ENCODE measurements at regions not wholly inside any gene's neighbourhood (a gene's known extent, or its start where the extent isn't known, plus 50 kb on each side); places are given as distances from the start of the nearest gene placed in this dataset.

GRCh38 chr18:38421872-38422615 lies 856.4 kb upstream of the CELF4 start:
- Mint-ChIP-seq H3K27ac (no peak overlapping the region), H3K36me3 (no peaks in the 10 kb centered on the region), H3K4me1 (no peaks in the 10 kb centered on the region), H3K27me3 (ENCODE audit: low read depth in 2 of 2) (no peaks in the 10 kb centered on the region), H3K4me3 (no peak overlapping the region), H3K9me3 (peaks cover 15 to 24% of the 10 kb centered on the region in 2 donors)
- Histone ChIP-seq H3K27me3 (ENCODE audit: control insufficient read depth, insufficient read depth, low read length) (no peaks in the 10 kb centered on the region), H3K4me3 (ENCODE audit: low read length) (no peak overlapping the region), H3K9me3 (ENCODE audit: control insufficient read depth, insufficient read depth, low read length) (no peaks in the 10 kb centered on the region), H3K27ac (ENCODE audit: low read length) (no peak overlapping the region), H3K4me1 (ENCODE audit: control insufficient read depth, insufficient read depth, low read length) (no peaks in the 10 kb centered on the region), H3K36me3 (ENCODE audit: control insufficient read depth, insufficient read depth, low read length) (no peaks in the 10 kb centered on the region)
- ATAC-seq (no peak), DNase-seq (no peak)
- TF ChIP-seq, protein P1, sequence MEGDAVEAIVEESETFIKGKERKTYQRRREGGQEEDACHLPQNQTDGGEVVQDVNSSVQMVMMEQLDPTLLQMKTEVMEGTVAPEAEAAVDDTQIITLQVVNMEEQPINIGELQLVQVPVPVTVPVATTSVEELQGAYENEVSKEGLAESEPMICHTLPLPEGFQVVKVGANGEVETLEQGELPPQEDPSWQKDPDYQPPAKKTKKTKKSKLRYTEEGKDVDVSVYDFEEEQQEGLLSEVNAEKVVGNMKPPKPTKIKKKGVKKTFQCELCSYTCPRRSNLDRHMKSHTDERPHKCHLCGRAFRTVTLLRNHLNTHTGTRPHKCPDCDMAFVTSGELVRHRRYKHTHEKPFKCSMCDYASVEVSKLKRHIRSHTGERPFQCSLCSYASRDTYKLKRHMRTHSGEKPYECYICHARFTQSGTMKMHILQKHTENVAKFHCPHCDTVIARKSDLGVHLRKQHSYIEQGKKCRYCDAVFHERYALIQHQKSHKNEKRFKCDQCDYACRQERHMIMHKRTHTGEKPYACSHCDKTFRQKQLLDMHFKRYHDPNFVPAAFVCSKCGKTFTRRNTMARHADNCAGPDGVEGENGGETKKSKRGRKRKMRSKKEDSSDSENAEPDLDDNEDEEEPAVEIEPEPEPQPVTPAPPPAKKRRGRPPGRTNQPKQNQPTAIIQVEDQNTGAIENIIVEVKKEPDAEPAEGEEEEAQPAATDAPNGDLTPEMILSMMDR (IDR thresholded peaks at IDR 0.05): no peak
- intact Hi-C loops (cut with micrococcal nuclease): no loop called here
- 88% methylated on average over 6 of the region's 6 CpGs for WGBS (ENCODE audit: insufficient coverage)

GRCh38 chr18:38421021-38421420 lies 855.4 kb upstream of the CELF4 start:
- H3K36me3 Mint-ChIP-seq: no peaks in the 10 kb centered on the region
- no peaks in the 10 kb centered on the region for H3K4me1 ChIP-seq (ENCODE audit: control insufficient read depth, insufficient read depth, low read length)
- no peak overlapping the region for H3K27ac ChIP-seq (ENCODE audit: low read length)
- no peak for ATAC-seq
- H3K27me3 Mint-ChIP-seq (ENCODE audit: low read depth in 2 of 2): no peaks in the 10 kb centered on the region
- H3K9me3 Mint-ChIP-seq: peaks cover 16 to 24% of the 10 kb centered on the region in 2 donors
- H3K4me3 Mint-ChIP-seq: no peak overlapping the region
- H3K27me3 ChIP-seq (ENCODE audit: control insufficient read depth, insufficient read depth, low read length): no peaks in the 10 kb centered on the region
- H3K4me3 ChIP-seq (ENCODE audit: low read length): no peak overlapping the region
- no peaks in the 10 kb centered on the region for H3K4me1 Mint-ChIP-seq
- H3K36me3 ChIP-seq (ENCODE audit: control insufficient read depth, insufficient read depth, low read length): no peaks in the 10 kb centered on the region
- TF ChIP-seq, protein P1 (IDR thresholded peaks at IDR 0.05): no peak
- no peaks in the 10 kb centered on the region for H3K9me3 ChIP-seq (ENCODE audit: control insufficient read depth, insufficient read depth, low read length)
- intact Hi-C loops (cut with micrococcal nuclease): no loop called here
- no peak overlapping the region for H3K27ac Mint-ChIP-seq
- DNase-seq: no peak
- 84% methylated on average over 10 of the region's 10 CpGs for WGBS (ENCODE audit: insufficient coverage)

DNA sequence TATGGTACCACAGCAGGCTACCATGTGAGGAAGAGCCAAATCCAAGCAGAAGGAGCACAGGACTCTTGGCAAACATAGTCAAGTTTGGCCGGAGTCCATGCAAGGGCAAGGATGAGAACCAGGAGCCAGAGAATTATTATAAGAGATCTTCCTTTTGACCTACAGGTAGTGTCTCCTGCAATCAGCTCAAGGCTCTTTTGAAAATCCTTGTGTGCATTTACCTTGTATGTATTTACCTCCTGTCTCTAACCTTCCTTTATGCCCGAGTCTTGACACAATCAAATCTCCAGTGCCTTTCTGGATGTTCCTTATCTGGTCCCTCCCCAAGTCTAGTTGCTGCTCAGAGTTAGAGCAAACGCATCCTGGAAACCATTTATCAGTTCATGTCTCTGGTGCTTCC lies 855.0 kb upstream of the CELF4 start:
- Mint-ChIP-seq H3K4me3 (no peak overlapping the region), H3K27me3 (ENCODE audit: low read depth in 2 of 2) (no peaks in the 10 kb centered on the region), H3K36me3 (no peaks in the 10 kb centered on the region), H3K4me1 (no peaks in the 10 kb centered on the region), H3K9me3 (peaks cover 16 to 24% of the 10 kb centered on the region in 2 donors), H3K27ac (no peak overlapping the region)
- H3K27ac ChIP-seq (ENCODE audit: low read length): no peak overlapping the region
- H3K4me3 ChIP-seq (ENCODE audit: low read length): no peak overlapping the region
- no peaks in the 10 kb centered on the region for H3K4me1 ChIP-seq (ENCODE audit: control insufficient read depth, insufficient read depth, low read length)
- no peak for ATAC-seq
- 79% methylated on average over 3 of the region's 3 CpGs for WGBS (ENCODE audit: insufficient coverage)
- DNase-seq: no peak
- H3K36me3 ChIP-seq (ENCODE audit: control insufficient read depth, insufficient read depth, low read length): no peaks in the 10 kb centered on the region
- no peaks in the 10 kb centered on the region for H3K9me3 ChIP-seq (ENCODE audit: control insufficient read depth, insufficient read depth, low read length)
- intact Hi-C loops (cut with micrococcal nuclease): no loop called here
- no peaks in the 10 kb centered on the region for H3K27me3 ChIP-seq (ENCODE audit: control insufficient read depth, insufficient read depth, low read length)
- TF ChIP-seq, protein P1 (IDR thresholded peaks at IDR 0.05): no peak

GRCh38 chr18:38415811-38416210 lies 850.2 kb upstream of the CELF4 start:
- Mint-ChIP-seq H3K27ac (no peak overlapping the region), H3K4me1 (no peaks in the 10 kb centered on the region), H3K9me3 (peaks cover 12 to 13% of the 10 kb centered on the region in 2 donors), H3K36me3 (no peaks in the 10 kb centered on the region), H3K4me3 (no peak overlapping the region), H3K27me3 (ENCODE audit: low read depth in 2 of 2) (no peaks in the 10 kb centered on the region)
- no peak overlapping the region for H3K4me3 ChIP-seq (ENCODE audit: low read length)
- no peak overlapping the region for H3K27ac ChIP-seq (ENCODE audit: low read length)
- no peaks in the 10 kb centered on the region for H3K9me3 ChIP-seq (ENCODE audit: control insufficient read depth, insufficient read depth, low read length)
- WGBS (ENCODE audit: insufficient coverage): 83% methylated on average over 4 of the region's 4 CpGs
- H3K4me1 ChIP-seq (ENCODE audit: control insufficient read depth, insufficient read depth, low read length): no peaks in the 10 kb centered on the region
- TF ChIP-seq, protein P1 (IDR thresholded peaks at IDR 0.05): no peak
- H3K27me3 ChIP-seq (ENCODE audit: control insufficient read depth, insufficient read depth, low read length): no peaks in the 10 kb centered on the region
- no peak for ATAC-seq
- H3K36me3 ChIP-seq (ENCODE audit: control insufficient read depth, insufficient read depth, low read length): no peaks in the 10 kb centered on the region
- intact Hi-C loops (cut with micrococcal nuclease): no loop called here
- DNase-seq: no peak
